C4-2B (cell line): ENCODE measurements at regions not wholly inside any gene's neighbourhood (a gene's known extent, or its start where the extent isn't known, plus 50 kb on each side); places are given as distances from the start of the nearest gene placed in this dataset.

Experiments
- ZFX ChIP-seq: fragments of 450-650 bp; IDR thresholded peaks from 2 replicates; pipeline ENCODE4 v1.6.1; 2017
- TF ChIP-seq, protein P1 (sequence below): fragments of 450-650 bp; conservative IDR thresholded peaks from 2 replicates; pipeline ENCODE4 v1.5.1; 2017; ENCODE audit warnings: mild to moderate bottlenecking

GRCh38 chr2:71800851-71801250 lies 346.8 kb downstream of the CYP26B1 start:
- TF ChIP-seq, protein P1, sequence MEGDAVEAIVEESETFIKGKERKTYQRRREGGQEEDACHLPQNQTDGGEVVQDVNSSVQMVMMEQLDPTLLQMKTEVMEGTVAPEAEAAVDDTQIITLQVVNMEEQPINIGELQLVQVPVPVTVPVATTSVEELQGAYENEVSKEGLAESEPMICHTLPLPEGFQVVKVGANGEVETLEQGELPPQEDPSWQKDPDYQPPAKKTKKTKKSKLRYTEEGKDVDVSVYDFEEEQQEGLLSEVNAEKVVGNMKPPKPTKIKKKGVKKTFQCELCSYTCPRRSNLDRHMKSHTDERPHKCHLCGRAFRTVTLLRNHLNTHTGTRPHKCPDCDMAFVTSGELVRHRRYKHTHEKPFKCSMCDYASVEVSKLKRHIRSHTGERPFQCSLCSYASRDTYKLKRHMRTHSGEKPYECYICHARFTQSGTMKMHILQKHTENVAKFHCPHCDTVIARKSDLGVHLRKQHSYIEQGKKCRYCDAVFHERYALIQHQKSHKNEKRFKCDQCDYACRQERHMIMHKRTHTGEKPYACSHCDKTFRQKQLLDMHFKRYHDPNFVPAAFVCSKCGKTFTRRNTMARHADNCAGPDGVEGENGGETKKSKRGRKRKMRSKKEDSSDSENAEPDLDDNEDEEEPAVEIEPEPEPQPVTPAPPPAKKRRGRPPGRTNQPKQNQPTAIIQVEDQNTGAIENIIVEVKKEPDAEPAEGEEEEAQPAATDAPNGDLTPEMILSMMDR = no peak
- no peak for TF ChIP-seq ZFX
